OCI-LY1 (cell line): ENCODE measurements at regions not wholly inside any gene's neighbourhood (a gene's known extent, or its start where the extent isn't known, plus 50 kb on each side); places are given as distances from the start of the nearest gene placed in this dataset.

Experiments
- H2AFZ ChIP-seq: fragments of 200-600 bp; sonication (generic), shearing (Covaris generic); 2 replicates; pipeline ENCODE4 v1.6.0; 2014; ENCODE audit warnings: antibody characterized with exemption, mild to moderate bottlenecking, low read length
- H3F3A ChIP-seq: fragments of 200-600 bp; sonication (generic), shearing (Covaris generic); 2 replicates; pipeline ENCODE4 v1.6.0; 2014; ENCODE audit warnings: mild to moderate bottlenecking, antibody characterized with exemption, low read length, moderate library complexity; ENCODE audit not compliant: insufficient read depth
- H3K27ac ChIP-seq: fragments of 200-600 bp; sonication (generic); 2 replicates; pipeline ENCODE4 v1.5.1; 2014; ENCODE audit warnings: low read length, mixed run types, mild to moderate bottlenecking, low read depth; ENCODE audit not compliant: poor library complexity, severe bottlenecking
- H3K27me3 ChIP-seq: fragments of 200-600 bp; sonication (generic); 2 replicates; pipeline ENCODE4 v1.6.0; 2014; ENCODE audit warnings: antibody characterized with exemption, mild to moderate bottlenecking, low read length, moderate library complexity; ENCODE audit not compliant: insufficient read depth
- H3K36me3 ChIP-seq: fragments of 200-600 bp; sonication (generic); 2 replicates; pipeline ENCODE4 v1.6.1; 2014; ENCODE audit warnings: mild to moderate bottlenecking, antibody characterized with exemption, low read length, moderate library complexity, mixed read lengths; ENCODE audit not compliant: insufficient read depth
- H3K4me1 ChIP-seq: fragments of 200-600 bp; sonication (generic); 2 replicates; pipeline ENCODE4 v1.5.1; 2014; ENCODE audit warnings: mild to moderate bottlenecking, low read length, moderate library complexity; ENCODE audit not compliant: insufficient read depth, severe bottlenecking
- H3K4me2 ChIP-seq: fragments of 200-600 bp; sonication (generic), shearing (Covaris generic); 2 replicates; pipeline ENCODE4 v1.6.1; 2014; ENCODE audit warnings: low read length
- H3K4me3 ChIP-seq: fragments of 200-600 bp; sonication (generic); 2 replicates; pipeline ENCODE4 v1.5.1; 2014; ENCODE audit warnings: low read length, low read depth, mild to moderate bottlenecking, mixed read lengths; ENCODE audit not compliant: poor library complexity, severe bottlenecking
- H3K79me2 ChIP-seq: fragments of 200-600 bp; shearing (Covaris generic); 2 replicates; pipeline ENCODE4 v1.6.1; 2016; ENCODE audit warnings: mixed run types, low read length, mixed read lengths; ENCODE audit not compliant: insufficient read depth
- H3K9ac ChIP-seq: fragments of 200-600 bp; sonication (generic), shearing (Covaris generic); 2 replicates; pipeline ENCODE4 v1.6.1; 2014; ENCODE audit warnings: mild to moderate bottlenecking, low read length, mixed read lengths
- H3K9me2 ChIP-seq: fragments of 200-600 bp; sonication (generic), shearing (Covaris generic); 2 replicates; pipeline ENCODE4 v1.6.1; 2014; ENCODE audit warnings: low read depth, mild to moderate bottlenecking, low read length, mixed read lengths
- H3K9me3 ChIP-seq: fragments of 200-600 bp; shearing (Covaris generic); 2 replicates; pipeline ENCODE4 v1.6.1; 2014; ENCODE audit warnings: low read length, mixed read lengths
- H4K20me1 ChIP-seq: fragments of 200-600 bp; sonication (generic), shearing (Covaris generic); 2 replicates; pipeline ENCODE4 v1.6.0; 2016; ENCODE audit warnings: mild to moderate bottlenecking, low read length; ENCODE audit not compliant: insufficient read depth
- CTCF ChIP-seq: fragments of 200-600 bp; sonication (generic), shearing (Covaris generic); IDR thresholded peaks from 2 replicates; pipeline ENCODE4 v1.5.1; 2017; ENCODE audit warnings: mild to moderate bottlenecking, antibody characterized with exemption, low read length, moderate library complexity, mixed read lengths
- EZH2 ChIP-seq: fragments of 200-600 bp; sonication (generic), shearing (Covaris generic); IDR thresholded peaks from 2 replicates; pipeline ENCODE4 v1.8.0; 2017; ENCODE audit warnings: borderline replicate concordance, mixed run types, mild to moderate bottlenecking, antibody characterized with exemption, low read length, moderate library complexity, mixed read lengths

GRCh38 chr6:94588301-94588700 lies 989.0 kb upstream of the MANEA start:
- Histone ChIP-seq H3K9ac (no peak overlapping the region), H3K27ac (no peak overlapping the region), H2AFZ (no peak overlapping the region), H4K20me1 (no peaks in the 10 kb centered on the region), H3K36me3 (no peaks in the 10 kb centered on the region), H3K27me3 (no peaks in the 10 kb centered on the region), H3K4me2 (no peak overlapping the region), H3K79me2 (no peaks in the 10 kb centered on the region), H3K4me1 (no peaks in the 10 kb centered on the region), H3K4me3 (no peak overlapping the region), H3K9me3 (no peaks in the 10 kb centered on the region), H3F3A (no peaks in the 10 kb centered on the region), H3K9me2 (no peaks in the 10 kb centered on the region)
- TF ChIP-seq EZH2 (no peak), CTCF (no peak)

GRCh38 chr6:94584211-94584610 lies 993.1 kb upstream of the MANEA start:
- TF ChIP-seq CTCF = no peak
- no peak for TF ChIP-seq EZH2
- Histone ChIP-seq H3K9me2 (no peaks in the 10 kb centered on the region), H2AFZ (no peak overlapping the region), H3F3A (no peaks in the 10 kb centered on the region), H3K27ac (no peak overlapping the region), H3K4me1 (no peaks in the 10 kb centered on the region), H4K20me1 (no peaks in the 10 kb centered on the region), H3K4me3 (no peak overlapping the region), H3K9me3 (no peaks in the 10 kb centered on the region), H3K79me2 (no peaks in the 10 kb centered on the region), H3K36me3 (no peaks in the 10 kb centered on the region), H3K9ac (no peak overlapping the region), H3K27me3 (no peaks in the 10 kb centered on the region), H3K4me2 (no peak overlapping the region)

GRCh38 chr6:94570581-94570980 lies 1006.8 kb upstream of the MANEA start:
- Histone ChIP-seq H4K20me1 (no peaks in the 10 kb centered on the region), H3F3A (no peaks in the 10 kb centered on the region), H3K4me2 (no peak overlapping the region), H3K9me2 (no peaks in the 10 kb centered on the region), H3K27ac (no peak overlapping the region), H3K79me2 (no peaks in the 10 kb centered on the region), H3K36me3 (no peaks in the 10 kb centered on the region), H3K9ac (no peak overlapping the region), H3K9me3 (no peaks in the 10 kb centered on the region), H3K27me3 (no peaks in the 10 kb centered on the region), H2AFZ (no peak overlapping the region), H3K4me1 (no peaks in the 10 kb centered on the region), H3K4me3 (no peak overlapping the region)
- TF ChIP-seq EZH2 = no peak
- no peak for TF ChIP-seq CTCF
